ENCODE measurements at regions not wholly inside any gene's neighbourhood (a gene's known extent, or its start where the extent isn't known, plus 50 kb on each side); places are given as distances from the start of the nearest gene placed in this dataset.

DNA sequence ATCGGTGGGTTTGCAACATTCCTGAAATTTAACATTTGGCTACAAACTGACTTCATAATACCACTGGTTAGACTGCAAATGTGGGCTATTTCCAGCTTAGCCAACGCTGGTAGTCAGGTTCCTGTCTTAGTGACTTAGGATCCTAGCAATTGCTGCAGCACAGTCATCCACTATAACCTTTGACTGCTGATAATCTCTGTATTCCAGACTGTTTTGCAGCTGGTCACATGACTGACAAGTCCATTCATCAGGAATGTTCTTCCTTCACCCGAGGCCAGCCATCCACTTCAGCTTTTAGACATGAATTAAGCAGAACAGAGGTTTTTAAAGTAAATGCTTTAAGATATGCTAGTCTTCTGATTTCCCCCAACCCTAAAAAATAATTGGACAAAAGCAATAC, 425.9 kb upstream of the MPDZ start:
- no peak overlapping the region for H3K14ac ChIP-seq (ENCODE audit: insufficient read depth, low read length)
- no peak overlapping the region for H2BK12ac ChIP-seq (ENCODE audit: insufficient read length, low read depth, low read length)
- H3K23ac ChIP-seq (ENCODE audit: insufficient read length, low read depth, low read length) = no peak overlapping the region
- no peak overlapping the region for H2AK5ac ChIP-seq (ENCODE audit: insufficient read length, low read length)
- no peaks in the 10 kb centered on the region for H3K4me1 ChIP-seq (ENCODE audit: insufficient read depth, low read length)
- no peaks in the 10 kb centered on the region for H3K23me2 ChIP-seq (ENCODE audit: insufficient read length, low read depth, low read length, poor library complexity, severe bottlenecking)
- no peak overlapping the region for H3K4ac ChIP-seq (ENCODE audit: low read depth, low read length)
- H3K9me3 ChIP-seq (ENCODE audit: control insufficient read depth, low read depth, low read length) = no peaks in the 10 kb centered on the region
- no peak overlapping the region for H4K91ac ChIP-seq (ENCODE audit: insufficient read length, low read depth, low read length)
- WGBS (ENCODE audit: extremely low coverage, insufficient read length, low lambda C conversion rate) = no CpG with 5 or more reads among the region's 3 CpGs
- TF ChIP-seq, protein P1, sequence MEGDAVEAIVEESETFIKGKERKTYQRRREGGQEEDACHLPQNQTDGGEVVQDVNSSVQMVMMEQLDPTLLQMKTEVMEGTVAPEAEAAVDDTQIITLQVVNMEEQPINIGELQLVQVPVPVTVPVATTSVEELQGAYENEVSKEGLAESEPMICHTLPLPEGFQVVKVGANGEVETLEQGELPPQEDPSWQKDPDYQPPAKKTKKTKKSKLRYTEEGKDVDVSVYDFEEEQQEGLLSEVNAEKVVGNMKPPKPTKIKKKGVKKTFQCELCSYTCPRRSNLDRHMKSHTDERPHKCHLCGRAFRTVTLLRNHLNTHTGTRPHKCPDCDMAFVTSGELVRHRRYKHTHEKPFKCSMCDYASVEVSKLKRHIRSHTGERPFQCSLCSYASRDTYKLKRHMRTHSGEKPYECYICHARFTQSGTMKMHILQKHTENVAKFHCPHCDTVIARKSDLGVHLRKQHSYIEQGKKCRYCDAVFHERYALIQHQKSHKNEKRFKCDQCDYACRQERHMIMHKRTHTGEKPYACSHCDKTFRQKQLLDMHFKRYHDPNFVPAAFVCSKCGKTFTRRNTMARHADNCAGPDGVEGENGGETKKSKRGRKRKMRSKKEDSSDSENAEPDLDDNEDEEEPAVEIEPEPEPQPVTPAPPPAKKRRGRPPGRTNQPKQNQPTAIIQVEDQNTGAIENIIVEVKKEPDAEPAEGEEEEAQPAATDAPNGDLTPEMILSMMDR (conservative IDR thresholded peaks at IDR 0.05) = no peak
- no peak overlapping the region for H2BK20ac ChIP-seq (ENCODE audit: low read depth, low read length, poor library complexity, severe bottlenecking)
- no peaks in the 10 kb centered on the region for H3K27me3 ChIP-seq (ENCODE audit: insufficient read depth, low read length)
- no peak overlapping the region for H2BK15ac ChIP-seq (ENCODE audit: low read depth, low read length)
- Mint-ChIP-seq H3K4me1 (peaks cover 0 to 7% of the 10 kb centered on the region in 2 experiments; a peak in 2 of 4 replicates), H3K9me3 (peaks cover 2 to 6% of the 10 kb centered on the region in 2 experiments; a peak in 3 of 5 replicates), H3K36me3 (ENCODE audit: insufficient read depth in 1 of 3, low read depth in 3 of 3) (no peaks in the 10 kb centered on the region; a peak in 2 of 7 replicates), H3K27me3 (ENCODE audit: low read depth) (no peaks in the 10 kb centered on the region), H3K27ac (no peak overlapping the region), H3K4me3 (no peak overlapping the region)
- H2BK120ac ChIP-seq (ENCODE audit: low read depth, low read length, poor library complexity, severe bottlenecking) = no peak overlapping the region
- H3T11ph ChIP-seq (ENCODE audit: low read length) = no peak overlapping the region
- no peak overlapping the region for H4K5ac ChIP-seq (ENCODE audit: insufficient read length, low read depth, low read length)
- no peaks in the 10 kb centered on the region for H4K20me1 ChIP-seq (ENCODE audit: control insufficient read depth, insufficient read depth, insufficient read length)
- H3K79me1 ChIP-seq (ENCODE audit: insufficient read depth, low read depth, low read length, poor library complexity, severe bottlenecking) = no peaks in the 10 kb centered on the region
- no peak for DNase-seq
- H3K4me2 ChIP-seq (ENCODE audit: insufficient read depth, insufficient read length, low read length) = no peak overlapping the region
- no peak overlapping the region for H3K27ac ChIP-seq (ENCODE audit: insufficient read length, low read depth, low read length)
- H3K56ac ChIP-seq (ENCODE audit: insufficient read length, low read depth, low read length) = no peak overlapping the region
- no peak overlapping the region for H4K8ac ChIP-seq (replicated peaks; ENCODE audit: insufficient read length, low read depth, low read length)
- no peaks in the 10 kb centered on the region for H3K79me2 ChIP-seq (ENCODE audit: insufficient read depth, low read length)
- no peak overlapping the region for H2BK5ac ChIP-seq (ENCODE audit: insufficient read length, low read length)
- H2AFZ ChIP-seq (ENCODE audit: low read length) = no peak overlapping the region
- no peak overlapping the region for H3K9ac ChIP-seq (ENCODE audit: extremely low read depth, insufficient read length, low read length)
- no peak overlapping the region for H3K18ac ChIP-seq (ENCODE audit: insufficient read length, low read depth, low read length)
